ENCODE measurements at regions not wholly inside any gene's neighbourhood (a gene's known extent, or its start where the extent isn't known, plus 50 kb on each side); places are given as distances from the start of the nearest gene placed in this dataset.

GRCh38 chr4:132707955-132708354 is 441.1 kb upstream of the PCDH10 start:
- H3K9me3 ChIP-seq (replicated peaks): peaks cover 3% of the 10 kb centered on the region
- no peak overlapping the region for H3K4me3 ChIP-seq
- TF ChIP-seq CTCF (IDR thresholded peaks at IDR 0.05; ENCODE audit: borderline replicate concordance): no peak
- intact Hi-C loops (cut with micrococcal nuclease): no loop called here
- H3K27me3 ChIP-seq (ENCODE audit: low read depth): no peaks in the 10 kb centered on the region
- no peaks in the 10 kb centered on the region for H3K36me3 ChIP-seq
- H3K4me1 ChIP-seq: no peaks in the 10 kb centered on the region
- no peak for DNase-seq
- no peak overlapping the region for H3K27ac ChIP-seq (replicated peaks)

- no peaks in the 10 kb centered on the region for H3K4me1 ChIP-seq
- no peak overlapping the region for H3K4me3 ChIP-seq
- no peaks in the 10 kb centered on the region for H3K36me3 ChIP-seq
- intact Hi-C loops (cut with micrococcal nuclease): no loop called here
- no peak for DNase-seq
- H3K9me3 ChIP-seq (replicated peaks): peaks cover 3% of the 10 kb centered on the region
- H3K27ac ChIP-seq (replicated peaks): no peak overlapping the region
- no peaks in the 10 kb centered on the region for H3K27me3 ChIP-seq (ENCODE audit: low read depth)
- no peak for TF ChIP-seq CTCF (IDR thresholded peaks at IDR 0.05; ENCODE audit: borderline replicate concordance)
Measured at GRCh38 chr4:132709056-132709455, 440.0 kb upstream of the PCDH10 start.

- no peaks in the 10 kb centered on the region for H3K9me3 ChIP-seq (replicated peaks)
- intact Hi-C loops (cut with micrococcal nuclease): no loop called here
- H3K27ac ChIP-seq (replicated peaks): no peak overlapping the region
- no peak overlapping the region for H3K4me3 ChIP-seq
- H3K36me3 ChIP-seq: no peaks in the 10 kb centered on the region
- DNase-seq: no peak
- TF ChIP-seq CTCF (IDR thresholded peaks at IDR 0.05; ENCODE audit: borderline replicate concordance): no peak
- H3K4me1 ChIP-seq: no peaks in the 10 kb centered on the region
- no peaks in the 10 kb centered on the region for H3K27me3 ChIP-seq (ENCODE audit: low read depth)
Measured at GRCh38 chr4:132710971-132711370, 438.1 kb upstream of the PCDH10 start.

- no peak for TF ChIP-seq CTCF (IDR thresholded peaks at IDR 0.05; ENCODE audit: borderline replicate concordance)
Measured at GRCh38 chr4:132737344-132737743, 411.8 kb upstream of the PCDH10 start.

GRCh38 chr4:132759199-132759780 is 389.8 kb upstream of the PCDH10 start:
- Histone ChIP-seq H3K36me3 (no peaks in the 10 kb centered on the region), H3K4me1 (no peaks in the 10 kb centered on the region), H3K4me3 (no peak overlapping the region), H3K27ac (replicated peaks) (no peak overlapping the region), H3K9me3 (replicated peaks) (no peaks in the 10 kb centered on the region), H3K27me3 (ENCODE audit: low read depth) (no peaks in the 10 kb centered on the region)
- DNase-seq: no peak
- no peak for TF ChIP-seq CTCF (IDR thresholded peaks at IDR 0.05; ENCODE audit: borderline replicate concordance)
- intact Hi-C loops (cut with micrococcal nuclease): no loop called here

More at GRCh38 chr4:132737344-132737743, 411.8 kb upstream of the PCDH10 start:
- Histone ChIP-seq H3K4me1 (no peaks in the 10 kb centered on the region), H3K9me3 (replicated peaks) (no peaks in the 10 kb centered on the region), H3K36me3 (no peaks in the 10 kb centered on the region), H3K4me3 (no peak overlapping the region), H3K27ac (replicated peaks) (no peak overlapping the region), H3K27me3 (ENCODE audit: low read depth) (no peaks in the 10 kb centered on the region)
- intact Hi-C loops (cut with micrococcal nuclease): no loop called here
- DNase-seq: no peak

Data from left ventricle myocardium inferior (tissue), 1 donor.